ENCODE measurements at regions not wholly inside any gene's neighbourhood (a gene's known extent, or its start where the extent isn't known, plus 50 kb on each side); places are given as distances from the start of the nearest gene placed in this dataset.
A peak's percentile ranks its signal among the peaks of the same experiment; 100 is the strongest.

DNA sequence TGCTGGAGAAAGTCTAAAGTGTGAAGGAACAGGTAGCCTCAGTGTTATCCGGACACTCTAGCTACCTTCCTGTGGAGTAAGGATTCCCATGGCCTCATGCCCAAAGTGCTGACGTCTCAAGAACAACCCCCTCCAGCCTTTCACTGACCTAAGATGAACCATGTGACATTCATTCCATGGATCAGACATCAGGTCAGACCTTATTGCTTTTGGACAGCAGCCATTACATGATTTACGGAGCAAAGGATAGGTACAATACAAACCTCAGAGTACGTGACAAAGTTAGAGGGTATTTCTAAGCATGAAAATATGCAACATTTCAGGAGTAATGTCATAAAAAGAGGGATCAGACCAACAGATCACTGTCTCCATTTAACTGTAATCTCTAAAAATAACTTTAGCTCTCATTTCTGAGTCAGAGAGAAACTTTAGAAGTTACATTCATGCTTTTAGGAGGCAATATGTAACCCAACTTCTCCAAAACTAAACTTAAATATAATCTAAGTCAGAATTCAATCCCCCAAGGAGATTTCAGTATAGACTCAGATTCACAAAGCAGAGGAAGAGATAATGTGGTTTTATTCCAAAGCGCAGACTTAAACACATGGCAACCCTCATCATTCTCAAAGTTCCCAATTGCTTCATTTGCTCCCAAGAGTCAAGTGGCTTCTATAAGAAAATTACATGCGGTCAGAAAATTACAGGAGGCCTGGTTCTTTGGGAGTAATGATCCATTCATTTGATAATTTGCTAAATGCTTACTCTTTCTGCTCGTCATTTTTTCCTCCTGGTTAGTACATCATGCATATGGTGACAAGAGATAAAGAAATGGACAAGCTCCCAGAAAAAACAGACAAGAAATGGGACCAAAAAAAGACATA, 280.4 kb downstream of the SETD4 start:
- intact Hi-C loops (cut with micrococcal nuclease) = no loop called here
- DNase-seq (no peak), ATAC-seq (peak; percentile 22)

DNA sequence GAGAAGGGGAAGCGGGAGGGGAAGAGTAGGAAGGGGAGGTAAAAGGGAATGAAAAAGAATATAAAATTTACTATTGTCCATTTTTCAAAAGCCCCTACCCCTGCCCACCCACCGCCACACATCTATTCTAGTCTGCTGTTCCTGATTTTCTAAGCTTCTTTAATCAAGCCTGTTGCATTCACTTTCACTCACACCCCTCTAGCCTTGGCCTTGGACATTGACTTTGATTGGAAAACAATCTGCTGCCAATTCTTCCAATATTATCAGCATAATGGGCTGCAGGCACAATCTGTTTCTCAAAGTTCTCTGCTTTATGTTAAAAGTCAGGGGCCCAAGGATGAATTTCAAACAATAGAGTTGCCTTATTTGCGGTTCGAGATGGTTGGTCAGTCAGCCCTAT, 281.2 kb downstream of the SETD4 start:
- ATAC-seq (no peak), DNase-seq (no peak)
- intact Hi-C loops (cut with micrococcal nuclease) = no loop called here

DNA sequence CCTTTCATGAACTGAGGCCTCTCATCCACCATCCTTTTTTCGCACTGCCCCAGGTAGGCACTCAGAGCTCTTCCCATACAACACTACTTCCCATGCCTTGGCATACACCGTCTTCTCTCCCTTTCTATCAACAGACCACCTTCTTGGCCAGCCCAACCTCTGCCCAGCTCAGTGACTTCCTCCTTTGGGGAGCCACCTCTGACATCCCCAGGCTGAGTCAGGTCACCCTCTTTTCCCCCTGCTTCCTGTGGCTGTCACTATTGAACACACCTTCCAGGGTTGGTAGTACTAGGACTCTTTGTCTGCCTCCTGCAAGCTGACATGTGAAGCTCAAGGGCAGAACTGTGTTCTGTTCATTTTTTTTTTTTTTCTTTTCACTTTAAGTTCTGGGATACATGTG, 283.2 kb downstream of the SETD4 start:
- intact Hi-C loops (cut with micrococcal nuclease) = no loop called here
- DNase-seq (no peak), ATAC-seq (no peak)

DNA sequence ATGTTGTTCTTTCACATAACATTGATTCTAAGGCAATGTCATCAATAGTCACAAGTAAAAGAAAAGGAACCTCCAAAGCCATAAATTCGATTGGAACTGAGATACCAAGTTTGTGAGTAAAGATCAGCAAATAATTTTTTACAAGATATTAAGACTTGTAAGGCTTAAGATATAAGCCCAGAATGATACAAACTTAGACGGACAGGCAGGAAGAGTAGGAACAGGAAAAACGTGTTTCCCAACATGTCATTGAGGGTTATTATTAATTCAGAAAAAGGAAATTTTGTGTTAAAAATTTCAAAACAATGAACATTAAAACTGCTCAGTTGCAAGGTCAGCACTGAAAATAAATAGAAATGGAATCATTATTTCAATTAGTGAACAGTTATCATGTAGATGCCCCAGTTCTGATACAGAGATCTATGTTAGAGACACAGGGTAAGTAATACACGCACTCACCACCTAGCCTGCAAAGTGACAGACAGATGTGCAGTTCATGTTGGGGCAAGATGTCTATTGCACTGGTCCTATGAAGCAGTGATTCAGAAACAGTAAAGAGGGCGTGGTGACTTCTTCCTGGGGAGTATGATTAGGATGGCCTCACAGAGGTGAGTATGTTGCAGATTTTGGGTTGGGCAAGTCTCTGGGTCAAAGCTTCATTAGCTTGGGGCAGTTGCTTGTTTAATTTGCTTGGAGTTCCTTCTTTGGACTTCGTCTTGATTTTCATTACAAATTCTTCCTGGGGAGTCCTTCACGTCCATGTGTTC, 284.4 kb downstream of the SETD4 start:
- intact Hi-C loops (cut with micrococcal nuclease) = no loop called here
- DNase-seq (no peak), ATAC-seq (no peak)

DNA sequence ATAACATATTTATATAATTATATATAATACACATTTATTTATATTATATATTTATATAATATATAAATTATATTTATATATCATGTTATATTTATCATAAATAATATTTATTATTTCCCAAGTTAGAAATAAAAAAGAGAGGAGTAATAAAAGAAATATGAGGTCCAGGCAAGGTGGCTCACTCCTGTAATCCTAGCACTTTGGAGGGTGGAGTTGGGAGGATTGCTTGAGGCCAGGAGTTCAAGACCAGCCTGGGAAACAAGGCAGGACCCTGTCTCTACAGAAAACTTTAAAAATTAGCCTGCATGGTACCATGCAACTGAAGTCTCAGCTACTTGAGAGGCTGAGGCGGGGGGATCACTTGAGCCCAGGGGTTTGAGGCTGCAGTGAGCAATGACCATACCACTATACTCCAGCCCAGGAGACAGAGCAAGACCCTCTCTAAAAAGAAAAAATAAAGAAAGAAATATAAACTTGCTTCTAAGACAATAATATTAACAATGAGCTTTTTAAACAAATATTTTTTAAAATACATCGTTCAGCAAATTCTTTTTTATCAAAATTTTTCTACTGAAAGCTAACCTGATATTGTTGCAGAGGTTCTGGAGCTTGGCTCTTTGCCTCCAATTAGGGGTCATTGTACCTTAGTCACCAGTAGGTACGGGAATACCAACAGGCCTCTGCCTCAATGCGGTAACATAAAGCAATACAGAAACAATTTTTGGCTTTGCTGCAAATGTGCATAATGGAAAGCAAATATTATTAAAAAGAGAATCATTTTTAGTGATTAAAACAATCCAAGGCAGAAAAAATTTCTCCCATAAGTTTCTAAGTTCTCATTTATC, 290.0 kb downstream of the SETD4 start:
- DNase-seq (no peak), ATAC-seq (no peak)
- intact Hi-C loops (cut with micrococcal nuclease) = no loop called here

DNA sequence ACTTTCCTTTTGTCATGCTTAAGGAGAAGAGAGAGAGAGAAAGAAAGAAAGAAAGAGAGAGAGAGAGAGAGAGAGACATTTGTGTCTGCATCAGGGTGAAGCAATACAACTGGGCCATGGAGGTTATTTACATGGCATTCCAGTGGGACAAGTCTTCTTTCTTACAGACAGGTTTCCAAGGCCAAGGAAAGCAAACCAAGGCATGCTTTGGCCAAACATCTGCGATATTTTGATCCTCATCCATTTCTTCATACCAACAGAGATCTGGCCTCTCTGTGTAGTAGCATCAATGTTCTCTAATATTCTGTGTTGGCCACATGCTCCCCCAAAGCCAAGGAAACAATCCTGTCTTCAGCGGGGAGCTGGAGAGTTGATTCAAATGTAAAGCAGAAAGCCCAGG, 292.1 kb downstream of the SETD4 start:
- intact Hi-C loops (cut with micrococcal nuclease) = no loop called here
- ATAC-seq (peak; percentile 54), DNase-seq (no peak)

DNA sequence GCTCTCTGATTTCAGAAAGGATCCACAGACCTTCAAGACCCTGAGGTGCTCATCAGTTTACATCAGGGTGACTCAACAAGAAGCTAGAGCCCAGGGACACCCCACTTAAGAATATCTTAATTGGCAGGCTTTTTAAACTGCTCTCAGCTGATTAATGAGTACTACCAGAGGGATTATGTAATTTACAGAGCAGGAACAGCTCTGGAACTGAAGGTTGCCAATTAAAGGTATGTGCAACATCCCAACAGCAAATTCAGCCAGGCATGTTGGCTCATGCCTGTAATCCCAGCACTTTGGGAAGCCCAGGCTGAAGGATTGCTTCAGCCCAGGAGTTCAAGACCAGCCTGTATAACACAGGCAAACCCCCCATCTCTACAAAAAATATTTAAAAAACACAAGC, 295.7 kb downstream of the SETD4 start:
- intact Hi-C loops (cut with micrococcal nuclease) = no loop called here
- ATAC-seq (no peak), DNase-seq (no peak)

DNA sequence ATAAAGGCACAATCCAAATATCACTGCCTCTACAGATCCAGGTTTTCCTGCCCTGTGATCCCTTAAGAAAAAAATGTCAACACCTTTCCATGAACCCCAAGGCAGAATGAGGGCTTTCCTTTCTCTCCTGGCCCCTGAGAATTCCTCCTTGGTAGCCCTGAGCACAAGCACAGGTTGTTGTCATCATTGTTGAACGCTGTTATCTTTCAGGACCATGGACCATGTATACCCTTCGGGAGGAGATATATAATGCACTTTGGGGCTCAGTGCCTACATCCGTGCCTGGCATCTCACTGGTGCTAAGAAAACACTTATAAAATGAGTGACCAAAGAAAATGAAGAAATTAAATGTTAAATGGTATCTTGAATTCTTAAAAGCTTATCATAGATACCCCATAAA, 296.2 kb downstream of the SETD4 start:
- DNase-seq (no peak), ATAC-seq (no peak)
- intact Hi-C loops (cut with micrococcal nuclease) = no loop called here

DNA sequence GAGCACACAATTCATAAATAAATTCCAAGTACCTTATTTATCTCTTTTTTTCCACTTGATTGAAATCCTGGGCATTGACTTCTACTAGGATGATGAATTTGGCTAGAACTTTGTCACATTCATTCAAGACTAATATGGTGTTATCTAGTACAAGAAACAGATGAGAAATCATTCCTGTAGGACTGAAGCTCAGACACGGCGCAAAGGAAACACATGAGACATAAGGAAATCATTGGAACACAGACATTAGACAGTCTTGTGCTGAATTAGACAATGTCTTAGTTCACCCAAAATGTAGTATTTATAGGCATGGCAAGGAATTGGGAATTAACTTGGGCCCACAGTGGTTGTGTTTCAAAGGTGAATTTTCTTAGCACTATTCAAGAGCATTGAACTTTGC, 305.7 kb downstream of the SETD4 start:
- intact Hi-C loops (cut with micrococcal nuclease) = no loop called here
- no peak for DNase-seq
- ATAC-seq = no peak

DNA sequence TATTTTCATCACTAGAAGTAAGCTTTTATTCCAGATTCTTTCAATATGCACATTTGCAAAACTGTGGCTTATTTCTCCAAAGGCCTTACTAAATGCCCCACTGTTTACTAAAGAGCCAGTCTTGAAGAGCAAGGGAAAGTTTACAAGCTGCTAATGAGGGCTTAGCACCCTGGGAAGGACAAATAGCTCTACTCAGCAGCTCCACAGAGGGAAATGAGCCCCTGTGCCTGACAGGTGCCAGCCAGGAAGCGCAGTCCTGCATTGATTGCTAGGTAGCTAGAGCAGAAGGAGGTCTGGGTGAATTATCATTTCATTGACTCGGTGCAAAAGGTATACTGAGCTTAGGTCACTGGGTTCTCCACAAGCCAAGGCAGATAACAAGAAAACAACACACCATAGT, 307.0 kb downstream of the SETD4 start:
- ATAC-seq = no peak
- intact Hi-C loops (cut with micrococcal nuclease) = no loop called here
- DNase-seq = no peak

DNA sequence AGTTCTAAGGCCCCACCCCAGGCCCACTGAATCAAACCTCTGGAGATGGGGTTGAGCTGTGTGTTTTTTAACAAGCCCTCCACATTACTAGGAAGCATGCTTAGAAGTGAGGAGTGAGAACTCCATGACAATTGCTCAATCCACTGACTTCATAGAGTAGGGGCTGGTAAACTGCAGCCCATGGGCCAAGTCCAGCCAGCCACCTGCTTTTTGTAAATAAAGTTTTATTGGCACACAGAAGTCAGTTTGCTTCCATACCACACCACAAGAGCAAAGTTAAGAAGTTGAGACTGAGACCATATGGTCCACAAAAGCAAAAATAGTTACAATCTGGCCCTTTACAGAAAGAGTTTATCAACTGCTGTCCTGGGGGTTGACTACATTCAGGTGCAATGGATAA, 309.2 kb downstream of the SETD4 start:
- ATAC-seq = no peak
- intact Hi-C loops (cut with micrococcal nuclease) = no loop called here
- DNase-seq = no peak

DNA sequence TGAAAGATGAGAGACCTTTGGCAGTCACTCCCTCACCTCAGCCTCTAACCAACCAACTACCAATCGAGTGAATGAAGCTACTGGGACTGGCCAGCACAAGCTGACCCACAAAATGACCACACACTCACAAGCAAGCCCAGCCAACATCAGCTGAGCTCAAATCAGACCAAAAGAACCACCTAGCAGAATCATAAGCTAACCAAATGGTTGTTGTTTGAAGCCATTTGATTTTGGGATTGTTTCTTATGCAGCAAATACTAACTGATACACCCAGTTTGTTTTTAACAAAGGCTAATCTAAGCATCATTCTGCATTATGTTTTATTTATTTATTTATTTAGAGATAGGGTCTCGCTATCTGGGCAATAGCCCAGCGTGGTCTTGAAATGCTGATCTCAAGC, 310.4 kb downstream of the SETD4 start:
- ATAC-seq (no peak), DNase-seq (no peak)
- intact Hi-C loops (cut with micrococcal nuclease) = no loop called here

DNA sequence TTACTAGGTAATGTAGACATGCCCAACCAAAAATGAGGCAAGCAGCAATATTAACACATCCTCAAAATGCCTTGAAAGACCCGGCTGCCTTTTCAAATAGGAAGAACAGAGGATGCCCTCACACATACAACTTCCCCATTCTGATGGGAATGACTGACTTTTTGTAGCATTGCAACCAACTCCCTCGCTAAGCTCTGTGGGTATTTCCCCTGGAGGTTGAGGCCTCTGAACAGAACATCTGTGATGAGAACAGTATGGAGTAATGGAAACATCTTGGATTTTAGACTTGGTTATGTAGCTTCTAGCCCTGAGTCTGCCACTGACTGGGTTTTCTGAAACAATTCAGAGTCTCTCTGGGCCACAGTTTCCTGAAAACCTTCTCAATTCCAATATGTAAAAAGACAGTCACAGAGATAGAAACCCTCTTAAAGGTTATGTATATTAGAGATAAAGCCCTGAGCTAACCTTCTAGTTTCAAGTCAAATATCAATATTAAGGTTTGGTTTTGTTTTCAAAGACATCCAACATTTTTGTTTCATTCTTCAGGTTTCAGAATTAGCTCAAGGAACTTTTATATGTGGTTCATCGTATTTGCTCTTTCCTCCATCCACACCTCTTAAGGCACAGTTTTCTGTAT, 311.5 kb downstream of the SETD4 start:
- ATAC-seq (no peak), DNase-seq (no peak)
- intact Hi-C loops (cut with micrococcal nuclease) = no loop called here

DNA sequence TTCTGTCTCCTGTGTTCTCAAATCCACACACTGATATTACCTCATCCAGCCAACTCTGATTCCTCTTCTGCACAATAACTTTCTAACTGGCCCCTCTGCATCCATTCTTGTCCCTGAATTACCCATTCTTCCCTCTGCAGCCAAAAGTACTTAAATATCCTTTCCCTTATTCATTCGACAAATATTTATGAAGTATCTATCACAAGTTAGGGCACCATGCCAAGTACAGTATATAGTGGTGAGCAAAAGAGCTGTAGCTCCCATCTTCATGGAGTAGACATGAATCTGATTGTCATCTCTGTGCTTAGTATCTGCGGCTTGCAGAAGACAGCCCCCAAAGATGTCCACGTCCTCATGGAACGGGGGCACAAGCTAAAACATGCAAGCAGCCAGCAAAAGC, 316.8 kb downstream of the SETD4 start:
- ATAC-seq (no peak), DNase-seq (no peak)
- intact Hi-C loops (cut with micrococcal nuclease) = no loop called here

DNA sequence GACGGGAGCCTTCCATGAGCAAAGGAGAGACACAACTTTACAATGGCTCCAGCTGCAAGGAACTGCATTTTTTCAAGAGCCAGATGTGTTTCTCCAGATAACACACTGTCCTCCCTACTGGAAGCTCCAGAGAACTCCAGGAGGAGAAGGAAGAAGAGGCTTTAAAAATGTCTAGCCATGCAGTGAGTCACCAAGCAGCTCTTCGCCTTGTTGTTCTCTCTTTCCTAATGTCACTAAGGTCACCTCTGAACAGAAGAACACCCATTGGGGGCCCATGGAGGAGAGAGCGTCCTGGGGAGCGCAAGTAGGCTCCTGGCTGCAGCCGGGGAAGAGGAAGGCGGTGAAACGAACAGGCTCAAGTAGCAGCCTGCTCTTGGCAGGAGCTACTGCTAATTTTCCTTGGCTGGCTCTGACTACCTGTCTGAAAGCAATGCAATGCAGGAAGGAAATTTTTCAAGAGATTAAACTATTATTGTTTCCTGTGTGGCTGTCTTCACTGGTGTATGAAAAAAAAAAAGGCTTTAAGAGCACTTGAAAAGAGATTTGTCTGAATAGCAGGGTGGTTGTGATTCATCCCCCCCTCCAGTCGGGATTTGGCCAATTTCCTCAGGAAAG, 321.9 kb downstream of the SETD4 start:
- intact Hi-C loops (cut with micrococcal nuclease) = no loop called here
- ATAC-seq = no peak
- no peak for DNase-seq

DNA sequence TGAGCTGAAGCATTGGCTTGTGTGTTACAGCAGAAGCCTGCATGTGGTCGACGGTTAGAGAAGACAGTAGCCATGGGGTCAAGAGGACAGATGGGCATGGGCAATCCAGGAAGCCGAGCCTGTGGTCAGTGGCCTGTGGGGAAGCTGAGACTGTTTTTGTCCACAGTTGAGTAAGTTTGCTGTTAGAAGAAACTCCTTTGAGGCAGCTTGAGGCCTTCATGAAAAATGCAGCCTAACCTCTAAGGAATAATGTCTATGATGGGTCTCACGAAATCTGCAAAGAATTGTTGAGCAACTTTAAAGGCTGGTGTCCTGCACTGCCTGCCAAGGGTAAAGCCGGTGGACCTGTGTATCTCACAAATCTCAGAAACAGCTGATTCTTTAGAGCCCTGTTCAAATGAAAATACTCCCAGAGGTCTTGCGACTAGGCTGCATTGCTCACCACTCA, 322.4 kb downstream of the SETD4 start:
- DNase-seq (peak; percentile 40), ATAC-seq (peak; percentile 88)
- intact Hi-C loops (cut with micrococcal nuclease) = no loop called here

DNA sequence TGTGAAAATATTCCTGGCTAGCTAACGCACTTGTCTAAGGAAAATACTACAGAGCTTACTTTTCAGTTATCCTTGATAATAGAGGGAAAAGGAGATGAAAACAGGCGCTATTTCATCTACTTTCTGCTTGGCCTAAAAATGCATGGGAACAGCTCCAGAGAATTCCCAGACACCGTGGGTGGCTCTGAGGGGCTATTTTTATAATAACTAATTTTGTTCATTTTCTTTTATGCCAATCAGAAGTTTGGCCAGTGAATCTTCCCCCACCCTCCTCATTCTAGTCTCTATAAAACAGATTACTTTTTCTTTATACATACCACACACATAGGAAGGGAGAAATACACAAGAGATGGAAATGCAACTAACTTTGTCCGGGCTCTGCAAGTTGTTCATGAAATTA, 322.9 kb downstream of the SETD4 start:
- intact Hi-C loops (cut with micrococcal nuclease) = no loop called here
- ATAC-seq = no peak

DNA sequence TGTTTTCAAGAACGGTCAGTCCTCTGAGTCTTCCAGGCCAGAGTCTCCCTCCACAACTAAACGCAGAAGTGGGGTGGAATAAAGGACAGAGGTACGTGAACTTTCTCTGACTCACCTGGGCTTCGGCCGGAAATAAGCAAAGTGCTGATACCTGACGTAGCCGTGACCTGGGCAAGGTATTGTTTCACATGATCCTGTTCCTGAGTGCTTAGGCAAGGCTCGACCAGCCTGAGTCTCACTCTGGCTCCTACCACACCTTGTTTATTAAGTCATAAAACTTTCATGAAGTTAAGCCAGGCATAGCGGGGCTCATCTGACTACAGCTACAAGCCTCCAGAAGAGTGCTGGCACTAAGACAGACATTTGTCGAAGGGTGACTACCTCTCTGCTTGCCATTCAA, 327.5 kb downstream of the SETD4 start:
- DNase-seq = no peak
- intact Hi-C loops (cut with micrococcal nuclease) = no loop called here
- no peak for ATAC-seq

More for the DNA sequence above, 322.9 kb downstream of the SETD4 start:
- DNase-seq = no peak

DNA sequence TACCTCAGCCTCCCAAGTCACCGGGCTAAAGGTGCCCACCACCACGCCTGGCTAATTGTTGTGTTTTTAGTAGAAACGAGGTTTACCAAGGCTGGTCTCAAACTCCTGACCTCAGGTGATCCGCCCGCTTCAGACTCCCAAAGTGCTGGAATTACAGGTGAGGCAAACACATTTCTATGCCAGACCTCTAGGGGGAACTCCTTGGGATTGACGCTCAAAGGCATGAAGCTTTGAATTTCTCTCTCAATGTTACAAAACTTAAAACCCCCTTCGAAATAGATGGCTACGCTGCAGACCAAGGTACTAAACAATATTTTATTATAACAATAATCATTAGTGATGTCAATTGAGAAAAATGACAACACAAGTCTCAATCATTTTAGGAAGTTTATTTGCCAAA, 330.0 kb downstream of the SETD4 start:
- DNase-seq = no peak
- intact Hi-C loops (cut with micrococcal nuclease) = no loop called here
- ATAC-seq = no peak
